Spleen (tissue), 11 donors: ENCODE measurements at regions not wholly inside any gene's neighbourhood (a gene's known extent, or its start where the extent isn't known, plus 50 kb on each side); places are given as distances from the start of the nearest gene placed in this dataset.

ENCODE experiments used
- DNase-seq: peaks from one replicate; pipeline ENCODE4 v3.0.0-alpha.2; 2020
- H3K27ac ChIP-seq, 8 donors: fragments of 200-600 bp; sonication (generic) in 7 of 8; 1 replicate in 4 of 8; 2 replicates in 4 of 8; pipeline versions ENCODE4 v1.5.0 to v1.8.0; 2016 to 2021; ENCODE audit warnings: inconsistent platforms in 4 of 8, mild to moderate bottlenecking in 4 of 8, moderate library complexity in 1 of 8
- H3K27me3 ChIP-seq, 7 donors: fragments of 200-600 bp; sonication (generic) in 6 of 7; replicated peaks in 1 of 7; 1 replicate in 4 of 7; 2 replicates in 3 of 7; pipeline versions ENCODE4 v1.5.0 to v1.8.0; 2016 to 2021; ENCODE audit warnings: inconsistent platforms in 3 of 7, mild to moderate bottlenecking in 1 of 7
- H3K36me3 ChIP-seq, 6 donors: fragments of 200-600 bp; sonication (generic) in 5 of 6; 1 replicate in 4 of 6; 2 replicates in 2 of 6; pipeline versions ENCODE4 v1.5.0 to v1.8.0; 2016 to 2021; ENCODE audit warnings: inconsistent platforms in 2 of 6
- H3K4me1 ChIP-seq, 6 donors: fragments of 200-600 bp; sonication (generic) in 5 of 6; 1 replicate in 3 of 6; 2 replicates in 3 of 6; pipeline versions ENCODE4 v1.5.0 to v1.8.0; 2016 to 2021; ENCODE audit warnings: inconsistent platforms in 3 of 6
- H3K4me3 ChIP-seq, 8 donors: fragments of 200-600 bp; sonication (generic) in 7 of 8; 1 replicate in 4 of 8; 2 replicates in 4 of 8; pipeline versions ENCODE4 v1.5.0 to v1.8.0; 2016 to 2021; ENCODE audit warnings: inconsistent platforms in 4 of 8, mild to moderate bottlenecking in 4 of 8, moderate library complexity in 2 of 8
- H3K9me3 ChIP-seq, 8 donors: fragments of 200-600 bp; sonication (generic) in 7 of 8; 1 replicate in 4 of 8; 2 replicates in 4 of 8; pipeline versions ENCODE4 v1.5.0 to v1.8.0; 2016 to 2021; ENCODE audit warnings: inconsistent platforms in 4 of 8
- CTCF ChIP-seq, 11 experiments: fragments of 200-600 bp in 7 of 11; fragments of 450-650 bp in 4 of 11; sonication (generic) in 4 of 11; IDR thresholded peaks in 8 of 11; conservative IDR thresholded peaks in 3 of 11; 1 replicate in 7 of 11; 2 replicates in 4 of 11; pipeline versions ENCODE4 v1.4.0 to v1.8.0; 2016 to 2021; ENCODE audit warnings: antibody characterized with exemption in 11 of 11, inconsistent platforms in 4 of 11, mild to moderate bottlenecking in 1 of 11
- POLR2A ChIP-seq, 3 donors: fragments of 450-650 bp; IDR thresholded peaks; one replicate each; pipeline ENCODE4 v1.5.1; 2017; ENCODE audit warnings: antibody characterized with exemption in 3 of 3, mild to moderate bottlenecking in 1 of 3
- POLR2AphosphoS5 ChIP-seq, 3 donors: sonication (generic); formaldehyde crosslinking; IDR thresholded peaks; one replicate each; pipeline ENCODE4 v1.5.1; 2017; ENCODE audit warnings: antibody characterized with exemption in 3 of 3
- WGBS, 5 donors: extraction: QIAGEN DNeasy Blood & Tissue Kit in 3 of 5; methylation state at CpG; one replicate each; pipeline versions ENCODE4 v1.1.5 to v1.1.7; 2013 to 2018; 5-methylcytosine and 5-hydroxymethylcytosine counted together
- intact Hi-C: fragments of 100-400 bp; cut with DNase I; formaldehyde crosslinking; loops from one replicate; pipeline ENCODE4 v1.15.0; 2023; ENCODE audit warnings: low total_unique reads
- donor health status: healthy with polysubstance abuse.
- donor health status: DM: no; HTN: no; CAD: no; lungs with moderate emphysema.
- donor health status: DM: no; HTN: no; CAD: no.
- donor health status: Bipolar disorder and iron deficiency.
- donor health status: healthy.
- donor health status: DM: no; HTN: no; CAD: no.
- donor health status: DM: yes; HTN: yes; CAD: no.

- Histone ChIP-seq H3K36me3 (no peaks in the 10 kb centered on the region), H3K27ac (no peak overlapping the region), H3K9me3 (peaks cover 0 to 11% (median 0%) of the 10 kb centered on the region in 8 donors), H3K27me3 (no peaks in the 10 kb centered on the region), H3K4me3 (no peak overlapping the region), H3K4me1 (no peaks in the 10 kb centered on the region)
- WGBS, 5 donors, result 85 to 90% (median 89%) methylated on average over 4 of the region's 4 CpGs
- TF ChIP-seq POLR2AphosphoS5 (IDR thresholded peaks at IDR 0.05), result no peak
- TF ChIP-seq CTCF (IDR thresholded peaks at IDR 0.05 in 8 of 11, conservative IDR thresholded peaks at IDR 0.05 in 3 of 11), result no peak
- no peak for TF ChIP-seq POLR2A (IDR thresholded peaks at IDR 0.05)
- DNase-seq, result no peak
- intact Hi-C loops, result no loop called here
Measured at GRCh38 chr15:99895189-99895955, 162.1 kb upstream of the LYSMD4 start.

- Histone ChIP-seq H3K27me3 (no peaks in the 10 kb centered on the region), H3K9me3 (peaks cover 0 to 10% (median 0%) of the 10 kb centered on the region in 8 donors), H3K36me3 (peaks cover 0 to 7% (median 0%) of the 10 kb centered on the region in 6 donors), H3K27ac (no peak overlapping the region), H3K4me3 (no peak overlapping the region), H3K4me1 (no peaks in the 10 kb centered on the region)
- intact Hi-C loops, result no loop called here
- TF ChIP-seq POLR2A (IDR thresholded peaks at IDR 0.05) (no peak), CTCF (IDR thresholded peaks at IDR 0.05 in 8 of 11, conservative IDR thresholded peaks at IDR 0.05 in 3 of 11) (no peak), POLR2AphosphoS5 (IDR thresholded peaks at IDR 0.05) (no peak)
- no peak for DNase-seq
- 93 to 98% (median 95%) methylated on average over 3 of the region's 3 CpGs for WGBS, 5 donors
Measured at GRCh38 chr15:99878835-99879234, 145.6 kb upstream of the LYSMD4 start.

- TF ChIP-seq POLR2AphosphoS5 (IDR thresholded peaks at IDR 0.05) (no peak), CTCF (IDR thresholded peaks at IDR 0.05 in 8 of 11, conservative IDR thresholded peaks at IDR 0.05 in 3 of 11) (no peak), POLR2A (IDR thresholded peaks at IDR 0.05) (no peak)
- no peak for DNase-seq
- H3K9me3 ChIP-seq, result no peaks in the 10 kb centered on the region
- H3K36me3 ChIP-seq, result peaks cover 0 to 7% (median 0%) of the 10 kb centered on the region in 6 donors
- intact Hi-C loops, result no loop called here
- WGBS, 5 donors, result 77 to 87% (median 85%) methylated on average over 2 of the region's 2 CpGs
- H3K27me3 ChIP-seq, result no peaks in the 10 kb centered on the region
- no peak overlapping the region for H3K27ac ChIP-seq
- no peak overlapping the region for H3K4me3 ChIP-seq
- H3K4me1 ChIP-seq, result no peaks in the 10 kb centered on the region
Measured at GRCh38 chr15:99873451-99873850, 140.2 kb upstream of the LYSMD4 start.

GRCh38 chr15:99863550-99864198, 130.4 kb upstream of the LYSMD4 start:
- no peak for DNase-seq
- TF ChIP-seq POLR2A (IDR thresholded peaks at IDR 0.05) (no peak), CTCF (IDR thresholded peaks at IDR 0.05 in 8 of 11, conservative IDR thresholded peaks at IDR 0.05 in 3 of 11) (no peak), POLR2AphosphoS5 (IDR thresholded peaks at IDR 0.05) (no peak)
- Histone ChIP-seq H3K4me3 (no peak overlapping the region), H3K9me3 (no peaks in the 10 kb centered on the region), H3K27me3 (no peaks in the 10 kb centered on the region), H3K36me3 (no peaks in the 10 kb centered on the region), H3K4me1 (no peaks in the 10 kb centered on the region), H3K27ac (no peak overlapping the region)
- WGBS, 5 donors, result 78 to 92% (median 85%) methylated on average over 3 of the region's 3 CpGs
- intact Hi-C loops, result no loop called here
